ENCODE measurements at regions not wholly inside any gene's neighbourhood (a gene's known extent, or its start where the extent isn't known, plus 50 kb on each side); places are given as distances from the start of the nearest gene placed in this dataset.

DNA sequence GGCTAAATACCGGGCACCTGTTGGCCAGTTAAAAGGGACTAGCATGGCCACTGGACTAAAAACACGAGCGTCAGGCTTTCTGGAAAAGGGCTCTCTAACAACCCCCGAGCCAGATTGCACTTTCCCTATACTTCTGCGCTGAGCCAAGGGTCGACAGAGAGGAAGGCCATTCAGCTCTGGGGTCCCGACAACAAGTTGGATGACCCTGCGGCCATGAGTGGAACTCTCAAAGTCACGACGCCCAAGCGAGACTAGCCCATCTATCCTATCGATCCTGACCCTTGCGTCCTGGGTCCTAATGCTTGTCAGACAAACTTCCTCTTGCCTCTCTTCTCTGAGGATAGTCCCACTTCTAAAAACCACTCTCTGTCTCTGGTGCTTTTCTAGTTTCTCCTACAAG, 99.9 kb upstream of the PRDX6 start:
- TF ChIP-seq, protein P1, sequence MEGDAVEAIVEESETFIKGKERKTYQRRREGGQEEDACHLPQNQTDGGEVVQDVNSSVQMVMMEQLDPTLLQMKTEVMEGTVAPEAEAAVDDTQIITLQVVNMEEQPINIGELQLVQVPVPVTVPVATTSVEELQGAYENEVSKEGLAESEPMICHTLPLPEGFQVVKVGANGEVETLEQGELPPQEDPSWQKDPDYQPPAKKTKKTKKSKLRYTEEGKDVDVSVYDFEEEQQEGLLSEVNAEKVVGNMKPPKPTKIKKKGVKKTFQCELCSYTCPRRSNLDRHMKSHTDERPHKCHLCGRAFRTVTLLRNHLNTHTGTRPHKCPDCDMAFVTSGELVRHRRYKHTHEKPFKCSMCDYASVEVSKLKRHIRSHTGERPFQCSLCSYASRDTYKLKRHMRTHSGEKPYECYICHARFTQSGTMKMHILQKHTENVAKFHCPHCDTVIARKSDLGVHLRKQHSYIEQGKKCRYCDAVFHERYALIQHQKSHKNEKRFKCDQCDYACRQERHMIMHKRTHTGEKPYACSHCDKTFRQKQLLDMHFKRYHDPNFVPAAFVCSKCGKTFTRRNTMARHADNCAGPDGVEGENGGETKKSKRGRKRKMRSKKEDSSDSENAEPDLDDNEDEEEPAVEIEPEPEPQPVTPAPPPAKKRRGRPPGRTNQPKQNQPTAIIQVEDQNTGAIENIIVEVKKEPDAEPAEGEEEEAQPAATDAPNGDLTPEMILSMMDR (conservative IDR thresholded peaks at IDR 0.05) = no peak
- no peak for TF ChIP-seq EZH2 (IDR thresholded peaks at IDR 0.05; ENCODE audit: low read depth)
